GM18505 (cell line): ENCODE measurements at regions not wholly inside any gene's neighbourhood (a gene's known extent, or its start where the extent isn't known, plus 50 kb on each side); places are given as distances from the start of the nearest gene placed in this dataset.
"Not testable (repeated sequence)": the region's sequence is repeated elsewhere in the genome, so short reads cannot be mapped to it uniquely, and the experiment has no call there.

Experiments
- ATAC-seq: cut with Tn5 transposase; IDR thresholded peaks from one replicate; pipeline ENCODE4 v1.9.1; 2021; ENCODE audit not compliant: unreplicated experiment
- POLR2A ChIP-seq: IDR thresholded peaks from 4 replicates; pipeline ENCODE4 v1.6.1; 2011; ENCODE audit warnings: borderline replicate concordance; ENCODE audit not compliant: insufficient read depth, insufficient read length; ENCODE audit errors: extremely low read depth

- no peak for ATAC-seq
- no peak for TF ChIP-seq POLR2A
Measured at GRCh38 chr9:135282808-135283207, 195.3 kb downstream of the OLFM1 start.

GRCh38 chr9:135283671-135284070 is 195.9 kb upstream of the PPP1R26 start:
- TF ChIP-seq POLR2A: no peak
- ATAC-seq: no peak

GRCh38 chr9:135284386-135285134 is 195.0 kb upstream of the PPP1R26 start:
- ATAC-seq: no peak
- no peak for TF ChIP-seq POLR2A

- ATAC-seq: not testable (repeated sequence)
Measured at GRCh38 chr9:135286187-135286925, 193.2 kb upstream of the PPP1R26 start.

GRCh38 chr9:135286961-135287360 is 192.6 kb upstream of the PPP1R26 start:
- no peak for TF ChIP-seq POLR2A
- ATAC-seq: no peak

GRCh38 chr9:135287627-135288026 is 192.0 kb upstream of the PPP1R26 start:
- ATAC-seq: no peak
- no peak for TF ChIP-seq POLR2A

GRCh38 chr9:135288054-135288453 is 191.5 kb upstream of the PPP1R26 start:
- TF ChIP-seq POLR2A: no peak
- ATAC-seq: no peak

GRCh38 chr9:135289081-135289491 is 190.5 kb upstream of the PPP1R26 start:
- TF ChIP-seq POLR2A: no peak
- no peak for ATAC-seq

GRCh38 chr9:135290086-135290485 is 189.5 kb upstream of the PPP1R26 start:
- TF ChIP-seq POLR2A: no peak
- ATAC-seq: no peak

- no peak for TF ChIP-seq POLR2A
Measured at GRCh38 chr9:135290566-135290965, 189.0 kb upstream of the PPP1R26 start.

GRCh38 chr9:135291165-135291564 is 188.4 kb upstream of the PPP1R26 start:
- TF ChIP-seq POLR2A: no peak

More at GRCh38 chr9:135290566-135290965, 189.0 kb upstream of the PPP1R26 start:
- no peak for ATAC-seq

GRCh38 chr9:135294836-135295235 is 184.7 kb upstream of the PPP1R26 start:
- ATAC-seq: no peak

More at GRCh38 chr9:135291165-135291564, 188.4 kb upstream of the PPP1R26 start:
- no peak for ATAC-seq

GRCh38 chr9:135295551-135296300 is 183.9 kb upstream of the PPP1R26 start:
- ATAC-seq: no peak

More at GRCh38 chr9:135294836-135295235, 184.7 kb upstream of the PPP1R26 start:
- TF ChIP-seq POLR2A: no peak

GRCh38 chr9:135296735-135297455 is 182.7 kb upstream of the PPP1R26 start:
- no peak for TF ChIP-seq POLR2A
- no peak for ATAC-seq

More at GRCh38 chr9:135295551-135296300, 183.9 kb upstream of the PPP1R26 start:
- TF ChIP-seq POLR2A: no peak
